ENCODE measurements at regions not wholly inside any gene's neighbourhood (a gene's known extent, or its start where the extent isn't known, plus 50 kb on each side); places are given as distances from the start of the nearest gene placed in this dataset.

- H3K4me3 ChIP-seq (ENCODE audit: low read depth, low read length) = no peak overlapping the region
- TF ChIP-seq CTCF (IDR thresholded peaks at IDR 0.05; ENCODE audit: control insufficient read depth, extremely low read depth, insufficient read depth) = no peak
- no peak for DNase-seq (ENCODE audit: low read depth)
These were observed 246.8 kb downstream of the QKI start for GRCh38 chr6:163661272-163661671.

- no peak for DNase-seq (ENCODE audit: low read depth)
- H3K4me3 ChIP-seq (ENCODE audit: low read depth, low read length) = no peak overlapping the region
- TF ChIP-seq CTCF (IDR thresholded peaks at IDR 0.05; ENCODE audit: control insufficient read depth, extremely low read depth, insufficient read depth) = no peak
These were observed 245.3 kb downstream of the QKI start for GRCh38 chr6:163659803-163660202.

GRCh38 chr6:163655217-163656121 is 241.0 kb downstream of the QKI start:
- TF ChIP-seq CTCF (IDR thresholded peaks at IDR 0.05; ENCODE audit: control insufficient read depth, extremely low read depth, insufficient read depth) = no peak
- H3K4me3 ChIP-seq (ENCODE audit: low read depth, low read length) = no peak overlapping the region
- no peak for DNase-seq (ENCODE audit: low read depth)

GRCh38 chr6:163651915-163652668 is 237.6 kb downstream of the QKI start:
- no peak for DNase-seq (ENCODE audit: low read depth)
- no peak for TF ChIP-seq CTCF (IDR thresholded peaks at IDR 0.05; ENCODE audit: control insufficient read depth, extremely low read depth, insufficient read depth)
- H3K4me3 ChIP-seq (ENCODE audit: low read depth, low read length) = no peak overlapping the region

- DNase-seq (ENCODE audit: low read depth) = no peak
- H3K4me3 ChIP-seq (ENCODE audit: low read depth, low read length) = no peak overlapping the region
- no peak for TF ChIP-seq CTCF (IDR thresholded peaks at IDR 0.05; ENCODE audit: control insufficient read depth, extremely low read depth, insufficient read depth)
These were observed 236.9 kb downstream of the QKI start for GRCh38 chr6:163651426-163651825.

GRCh38 chr6:163648868-163649267 is 234.3 kb downstream of the QKI start:
- TF ChIP-seq CTCF (IDR thresholded peaks at IDR 0.05; ENCODE audit: control insufficient read depth, extremely low read depth, insufficient read depth) = no peak
- no peak for DNase-seq (ENCODE audit: low read depth)

More at GRCh38 chr6:163648868-163649267, 234.3 kb downstream of the QKI start:
- H3K4me3 ChIP-seq (ENCODE audit: low read depth, low read length) = no peak overlapping the region
